Trophoblast cell (in vitro differentiated cells and primary cell): ENCODE measurements at regions not wholly inside any gene's neighbourhood (a gene's known extent, or its start where the extent isn't known, plus 50 kb on each side); places are given as distances from the start of the nearest gene placed in this dataset.

ENCODE experiments used
- DNase-seq, 2 donors: peaks; one replicate each; pipeline ENCODE4 v3.0.0-alpha.2; 2016
- H2AFZ ChIP-seq: 2 replicates; pipeline ENCODE4 v1.6.1; 2013; ENCODE audit warnings: low read length, moderate library complexity, mild to moderate bottlenecking; ENCODE audit not compliant: insufficient read depth, poor library complexity
- H2AK5ac ChIP-seq: 2 replicates; pipeline ENCODE4 v1.6.1; 2013; ENCODE audit warnings: mild to moderate bottlenecking, low read length
- H2BK120ac ChIP-seq: 2 replicates; pipeline ENCODE4 v1.6.1; 2013; ENCODE audit warnings: low read length, mild to moderate bottlenecking, moderate library complexity; ENCODE audit not compliant: insufficient read depth, poor library complexity
- H2BK12ac ChIP-seq: 2 replicates; pipeline ENCODE4 v1.6.1; 2013; ENCODE audit warnings: mild to moderate bottlenecking, low read length, moderate library complexity
- H2BK5ac ChIP-seq: 2 replicates; pipeline ENCODE4 v1.6.1; 2013; ENCODE audit warnings: low read length, low read depth, moderate library complexity, mild to moderate bottlenecking; ENCODE audit not compliant: poor library complexity
- H3K14ac ChIP-seq: 2 replicates; pipeline ENCODE4 v1.6.1; 2013; ENCODE audit warnings: mild to moderate bottlenecking, low read length
- H3K18ac ChIP-seq: 2 replicates; pipeline ENCODE4 v1.6.1; 2013; ENCODE audit warnings: mild to moderate bottlenecking, low read length
- H3K23ac ChIP-seq: 2 replicates; pipeline ENCODE4 v1.6.1; 2013; ENCODE audit warnings: low read length
- H3K27ac ChIP-seq: 2 replicates; pipeline ENCODE4 v1.5.1; 2013; ENCODE audit warnings: low read depth, mild to moderate bottlenecking, inconsistent platforms, low read length, moderate library complexity
- H3K27me3 ChIP-seq: 2 replicates; pipeline ENCODE4 v1.6.1; 2013; ENCODE audit warnings: inconsistent platforms, mild to moderate bottlenecking, low read length, moderate library complexity; ENCODE audit not compliant: insufficient read depth
- H3K36me3 ChIP-seq, 2 experiments: 1 replicate in 1 of 2; 2 replicates in 1 of 2; pipeline ENCODE4 v1.6.1; 2013; ENCODE audit warnings: low read length in 2 of 2, mild to moderate bottlenecking in 2 of 2, moderate library complexity in 1 of 2; ENCODE audit not compliant: insufficient read depth in 2 of 2, control insufficient read depth in 1 of 2
- H3K4ac ChIP-seq: 2 replicates; pipeline ENCODE4 v1.6.1; 2013; ENCODE audit warnings: low read depth, mild to moderate bottlenecking, low read length, moderate library complexity
- H3K4me1 ChIP-seq, 2 experiments: 1 replicate in 1 of 2; 2 replicates in 1 of 2; pipeline ENCODE4 v1.6.1; 2013; ENCODE audit warnings: low read length in 2 of 2, mild to moderate bottlenecking in 2 of 2, moderate library complexity in 1 of 2; ENCODE audit not compliant: insufficient read depth in 2 of 2, control insufficient read depth in 1 of 2
- H3K4me2 ChIP-seq: 2 replicates; pipeline ENCODE4 v1.6.1; 2013; ENCODE audit warnings: inconsistent platforms, mild to moderate bottlenecking, low read length, moderate library complexity
- H3K4me3 ChIP-seq: 2 replicates; pipeline ENCODE4 v1.5.1; 2013; ENCODE audit warnings: mild to moderate bottlenecking, low read depth, low read length, inconsistent platforms
- H3K79me1 ChIP-seq: one replicate; pipeline ENCODE4 v1.6.1; 2013; ENCODE audit warnings: low read length
- H3K79me2 ChIP-seq: 2 replicates; pipeline ENCODE4 v1.6.1; 2013; ENCODE audit warnings: low read length, mild to moderate bottlenecking; ENCODE audit not compliant: control insufficient read depth, insufficient read depth, poor library complexity
- H3K9ac ChIP-seq: 2 replicates; pipeline ENCODE4 v1.6.1; 2013; ENCODE audit warnings: mild to moderate bottlenecking, low read length
- H3K9me3 ChIP-seq: 2 replicates; pipeline ENCODE4 v1.6.1; 2013; ENCODE audit warnings: low read depth, mild to moderate bottlenecking, control low read depth, inconsistent platforms, low read length; ENCODE audit not compliant: insufficient read depth
- H4K12ac ChIP-seq: 2 replicates; pipeline ENCODE4 v1.6.1; 2013; ENCODE audit warnings: low read depth, mild to moderate bottlenecking, low read length, moderate library complexity
- H4K8ac ChIP-seq: 2 replicates; pipeline ENCODE4 v1.6.1; 2013; ENCODE audit warnings: low read depth, mild to moderate bottlenecking, low read length, moderate library complexity
- H4K91ac ChIP-seq: one replicate; pipeline ENCODE4 v1.6.1; 2013; ENCODE audit warnings: low read depth, mild to moderate bottlenecking, low read length, moderate library complexity
- WGBS: extraction: QIAGEN DNeasy Blood & Tissue Kit; methylation state at CpG from one replicate; pipeline ENCODE4 v1.1.7; 2013; ENCODE audit warnings: missing lambda C conversion rate; ENCODE audit not compliant: insufficient read length, insufficient coverage; ENCODE audit errors: extremely low coverage; 5-methylcytosine and 5-hydroxymethylcytosine counted together

DNA sequence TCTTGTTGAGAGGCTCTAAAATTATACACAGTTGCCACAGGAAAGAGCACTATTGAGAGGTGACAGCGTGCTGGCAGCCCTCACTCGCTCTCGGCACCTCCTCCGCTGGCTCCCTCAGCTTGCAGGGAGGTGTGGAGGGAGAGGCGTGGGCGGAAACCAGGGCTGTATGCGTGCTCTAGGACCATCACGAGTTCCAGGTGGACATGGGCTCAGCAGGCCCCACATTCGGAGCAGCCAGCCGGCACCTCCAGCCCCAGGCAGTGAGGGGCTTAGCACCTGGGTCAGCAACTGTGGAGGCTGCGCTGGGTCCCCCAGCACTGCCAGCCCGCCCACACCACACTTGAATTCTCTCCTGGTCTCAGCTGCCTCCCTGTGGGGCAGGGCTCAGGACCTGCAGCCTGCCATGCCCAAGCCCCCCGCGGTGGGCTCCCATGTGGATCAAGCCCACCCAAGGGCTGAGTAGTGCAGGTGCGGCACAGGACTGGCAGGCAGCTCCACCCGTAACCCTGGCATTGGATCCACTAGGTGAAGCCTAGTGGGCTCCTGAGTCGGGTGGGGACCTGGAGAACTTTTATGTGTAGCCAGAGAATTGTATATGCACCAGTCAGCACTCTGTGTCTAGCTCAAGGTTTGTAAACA lies 460.6 kb upstream of the ALCAM start:
- Histone ChIP-seq H3K4me1 (no peaks in the 10 kb centered on the region), H3K4me2 (no peak overlapping the region), H3K79me2 (no peaks in the 10 kb centered on the region), H3K27ac (no peak overlapping the region), H3K9ac (no peak overlapping the region), H3K79me1 (no peaks in the 10 kb centered on the region), H3K27me3 (no peaks in the 10 kb centered on the region), H3K23ac (no peak overlapping the region), H3K4me3 (no peak overlapping the region), H3K14ac (no peak overlapping the region), H4K12ac (no peak overlapping the region), H2BK5ac (no peak overlapping the region), H3K4ac (no peak overlapping the region), H3K9me3 (peaks cover 3% of the 10 kb centered on the region), H2BK120ac (no peak overlapping the region), H2AK5ac (no peak overlapping the region), H3K36me3 (no peaks in the 10 kb centered on the region), H3K18ac (no peak overlapping the region), H4K8ac (no peak overlapping the region), H2BK12ac (no peak overlapping the region), H4K91ac (no peak overlapping the region), H2AFZ (no peak overlapping the region)
- WGBS, result no CpG with 5 or more reads among the region's 17 CpGs
- DNase-seq, result no peak

GRCh38 chr3:104907507-104907906 lies 459.2 kb upstream of the ALCAM start:
- H4K12ac ChIP-seq, result no peak overlapping the region
- H3K79me1 ChIP-seq, result no peaks in the 10 kb centered on the region
- H2BK120ac ChIP-seq, result no peak overlapping the region
- no peak overlapping the region for H2BK5ac ChIP-seq
- H3K9ac ChIP-seq, result no peak overlapping the region
- no peak overlapping the region for H3K4ac ChIP-seq
- no peak overlapping the region for H3K27ac ChIP-seq
- no peak overlapping the region for H2AK5ac ChIP-seq
- no peak overlapping the region for H2AFZ ChIP-seq
- no peak overlapping the region for H3K23ac ChIP-seq
- H4K8ac ChIP-seq, result no peak overlapping the region
- WGBS, result no CpG with 5 or more reads among the region's 6 CpGs
- no peak overlapping the region for H2BK12ac ChIP-seq
- no peaks in the 10 kb centered on the region for H3K79me2 ChIP-seq
- H3K9me3 ChIP-seq, result peaks cover 3% of the 10 kb centered on the region
- no peak overlapping the region for H3K14ac ChIP-seq
- no peaks in the 10 kb centered on the region for H3K27me3 ChIP-seq
- H3K4me1 ChIP-seq, result no peaks in the 10 kb centered on the region
- H3K4me3 ChIP-seq, result no peak overlapping the region
- no peak overlapping the region for H3K4me2 ChIP-seq
- H4K91ac ChIP-seq, result no peak overlapping the region
- H3K36me3 ChIP-seq, result no peaks in the 10 kb centered on the region
- DNase-seq, result no peak
- no peak overlapping the region for H3K18ac ChIP-seq

- no CpG with 5 or more reads among the region's 2 CpGs for WGBS
- Histone ChIP-seq H3K79me1 (no peaks in the 10 kb centered on the region), H3K4me2 (no peak overlapping the region), H3K4me3 (no peak overlapping the region), H3K27ac (no peak overlapping the region), H2AK5ac (no peak overlapping the region), H3K27me3 (no peaks in the 10 kb centered on the region), H2BK120ac (no peak overlapping the region), H2BK5ac (no peak overlapping the region), H2AFZ (no peak overlapping the region), H3K23ac (no peak overlapping the region), H3K9ac (no peak overlapping the region), H4K91ac (no peak overlapping the region), H3K4ac (no peak overlapping the region), H3K9me3 (peaks cover 1% of the 10 kb centered on the region), H3K4me1 (no peaks in the 10 kb centered on the region), H4K8ac (no peak overlapping the region), H2BK12ac (no peak overlapping the region), H3K14ac (no peak overlapping the region), H3K36me3 (no peaks in the 10 kb centered on the region), H3K79me2 (no peaks in the 10 kb centered on the region), H3K18ac (no peak overlapping the region), H4K12ac (no peak overlapping the region)
- DNase-seq, result no peak
Observed at GRCh38 chr3:104908761-104909160, 457.9 kb upstream of the ALCAM start.

GRCh38 chr3:104909198-104909597 lies 457.5 kb upstream of the ALCAM start:
- WGBS, result no CpG with 5 or more reads among the region's 1 CpG
- Histone ChIP-seq H4K8ac (no peak overlapping the region), H4K12ac (no peak overlapping the region)

More at GRCh38 chr3:104909198-104909597, 457.5 kb upstream of the ALCAM start:
- Histone ChIP-seq H2AK5ac (no peak overlapping the region), H3K18ac (no peak overlapping the region), H2AFZ (no peak overlapping the region), H3K9me3 (no peaks in the 10 kb centered on the region), H3K4me3 (no peak overlapping the region), H3K79me1 (no peaks in the 10 kb centered on the region), H3K79me2 (no peaks in the 10 kb centered on the region), H2BK5ac (no peak overlapping the region), H3K4ac (no peak overlapping the region), H3K36me3 (no peaks in the 10 kb centered on the region), H3K27me3 (no peaks in the 10 kb centered on the region), H3K9ac (no peak overlapping the region), H3K14ac (no peak overlapping the region), H3K4me2 (no peak overlapping the region), H2BK12ac (no peak overlapping the region), H4K91ac (no peak overlapping the region), H3K23ac (no peak overlapping the region), H2BK120ac (no peak overlapping the region), H3K4me1 (no peaks in the 10 kb centered on the region), H3K27ac (no peak overlapping the region)
- no peak for DNase-seq
